DOHH2 (cell line): ENCODE measurements at regions not wholly inside any gene's neighbourhood (a gene's known extent, or its start where the extent isn't known, plus 50 kb on each side); places are given as distances from the start of the nearest gene placed in this dataset.

ENCODE experiments used
- H3F3A ChIP-seq: fragments of 200-600 bp; sonication (generic), shearing (Covaris generic); 2 replicates; pipeline ENCODE4 v1.6.0; 2016; ENCODE audit warnings: antibody characterized with exemption, mild to moderate bottlenecking; ENCODE audit not compliant: control insufficient read depth, insufficient read depth
- H3K27ac ChIP-seq: fragments of 200-600 bp; sonication (generic); 2 replicates; pipeline ENCODE4 v1.5.1; 2014; ENCODE audit warnings: low read depth, mild to moderate bottlenecking, low read length, moderate library complexity
- H3K27me3 ChIP-seq: fragments of 200-600 bp; sonication (generic); 2 replicates; pipeline ENCODE4 v1.6.1; 2014; ENCODE audit warnings: mild to moderate bottlenecking, low read length, mixed read lengths; ENCODE audit not compliant: control insufficient read depth
- H3K36me3 ChIP-seq: fragments of 200-600 bp; sonication (generic); 2 replicates; pipeline ENCODE4 v1.6.1; 2014; ENCODE audit warnings: mild to moderate bottlenecking, low read length, moderate library complexity, mixed read lengths; ENCODE audit not compliant: control insufficient read depth
- H3K4me1 ChIP-seq: fragments of 200-600 bp; sonication (generic); 2 replicates; pipeline ENCODE4 v1.6.1; 2014; ENCODE audit warnings: mild to moderate bottlenecking, low read length, mixed read lengths; ENCODE audit not compliant: control insufficient read depth
- H3K4me2 ChIP-seq: fragments of 200-600 bp; sonication (generic); 2 replicates; pipeline ENCODE4 v1.6.0; 2014; ENCODE audit warnings: mild to moderate bottlenecking, low read length, moderate library complexity
- H3K4me3 ChIP-seq: fragments of 200-600 bp; sonication (generic); 2 replicates; pipeline ENCODE4 v1.5.1; 2014; ENCODE audit warnings: mild to moderate bottlenecking, low read length, mixed read lengths
- H3K79me2 ChIP-seq: fragments of 200-600 bp; sonication (generic); 2 replicates; pipeline ENCODE4 v1.6.1; 2014; ENCODE audit warnings: mild to moderate bottlenecking, low read length, mixed read lengths; ENCODE audit not compliant: control insufficient read depth
- H3K9me2 ChIP-seq: fragments of 200-600 bp; sonication (generic); replicated peaks from 2 replicates; pipeline ENCODE4 v1.6.1; 2014; ENCODE audit warnings: mild to moderate bottlenecking, low read length, mixed read lengths; ENCODE audit not compliant: control insufficient read depth
- H3K9me3 ChIP-seq: fragments of 200-600 bp; sonication (generic); 2 replicates; pipeline ENCODE4 v1.6.1; 2014; ENCODE audit warnings: antibody characterized with exemption, low read length, mixed read lengths; ENCODE audit not compliant: control insufficient read depth, insufficient read depth
- H4K20me1 ChIP-seq: fragments of 200-600 bp; sonication (generic); 2 replicates; pipeline ENCODE4 v1.6.0; 2014; ENCODE audit warnings: low read depth, mild to moderate bottlenecking, antibody characterized with exemption, low read length, moderate library complexity; ENCODE audit not compliant: control insufficient read depth, insufficient read depth
- EZH2phosphoT487 ChIP-seq: fragments of 200-600 bp; sonication (generic); IDR thresholded peaks from 2 replicates; pipeline ENCODE4 v1.6.1; 2017; ENCODE audit warnings: borderline replicate concordance, mild to moderate bottlenecking, antibody characterized with exemption, low read length, moderate library complexity, mixed read lengths
- TF ChIP-seq, protein P1 (sequence below): fragments of 200-600 bp; sonication (generic); IDR thresholded peaks from one replicate; pipeline ENCODE4 v1.5.1; 2014; ENCODE audit warnings: antibody characterized with exemption, mild to moderate bottlenecking, low read depth, low read length; ENCODE audit not compliant: poor library complexity, severe bottlenecking

DNA sequence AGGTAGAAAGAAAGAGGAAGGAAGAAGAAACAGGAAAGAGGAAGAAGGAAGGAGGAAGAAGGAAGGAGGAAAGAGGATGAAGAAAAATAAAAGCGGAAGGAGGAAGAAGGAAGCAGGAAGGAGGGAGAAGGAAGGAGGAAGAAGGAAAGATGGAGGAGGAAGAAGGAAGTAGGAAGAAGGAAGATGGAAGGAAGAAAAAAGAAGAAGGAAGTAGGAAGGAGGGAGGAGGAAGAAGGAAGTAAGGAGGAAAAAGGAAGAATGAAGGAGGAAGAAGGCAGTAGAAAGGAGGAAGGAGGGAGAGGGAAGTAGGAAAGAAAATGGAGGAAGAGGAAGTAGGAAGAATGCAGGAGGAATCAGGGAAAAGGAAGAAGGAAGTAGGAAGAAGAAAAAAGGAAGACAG, 191.1 kb upstream of the TBL1X start:
- TF ChIP-seq, protein P1, sequence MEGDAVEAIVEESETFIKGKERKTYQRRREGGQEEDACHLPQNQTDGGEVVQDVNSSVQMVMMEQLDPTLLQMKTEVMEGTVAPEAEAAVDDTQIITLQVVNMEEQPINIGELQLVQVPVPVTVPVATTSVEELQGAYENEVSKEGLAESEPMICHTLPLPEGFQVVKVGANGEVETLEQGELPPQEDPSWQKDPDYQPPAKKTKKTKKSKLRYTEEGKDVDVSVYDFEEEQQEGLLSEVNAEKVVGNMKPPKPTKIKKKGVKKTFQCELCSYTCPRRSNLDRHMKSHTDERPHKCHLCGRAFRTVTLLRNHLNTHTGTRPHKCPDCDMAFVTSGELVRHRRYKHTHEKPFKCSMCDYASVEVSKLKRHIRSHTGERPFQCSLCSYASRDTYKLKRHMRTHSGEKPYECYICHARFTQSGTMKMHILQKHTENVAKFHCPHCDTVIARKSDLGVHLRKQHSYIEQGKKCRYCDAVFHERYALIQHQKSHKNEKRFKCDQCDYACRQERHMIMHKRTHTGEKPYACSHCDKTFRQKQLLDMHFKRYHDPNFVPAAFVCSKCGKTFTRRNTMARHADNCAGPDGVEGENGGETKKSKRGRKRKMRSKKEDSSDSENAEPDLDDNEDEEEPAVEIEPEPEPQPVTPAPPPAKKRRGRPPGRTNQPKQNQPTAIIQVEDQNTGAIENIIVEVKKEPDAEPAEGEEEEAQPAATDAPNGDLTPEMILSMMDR: no peak
- no peak for TF ChIP-seq EZH2phosphoT487
- no peak overlapping the region for H3K4me2 ChIP-seq
- no peaks in the 10 kb centered on the region for H3K27me3 ChIP-seq
- peak overlapping the region; percentile 46 for H3K27ac ChIP-seq
- H3K4me1 ChIP-seq: no peaks in the 10 kb centered on the region; the same call in 1 of the 2 replicates
- no peaks in the 10 kb centered on the region; the same call in 1 of the 2 replicates for H3F3A ChIP-seq
- H3K9me2 ChIP-seq: no peaks in the 10 kb centered on the region
- H3K9me3 ChIP-seq: peaks cover 10% of the 10 kb centered on the region
- no peaks in the 10 kb centered on the region for H3K36me3 ChIP-seq
- no peaks in the 10 kb centered on the region for H4K20me1 ChIP-seq
- H3K4me3 ChIP-seq: no peak overlapping the region
- H3K79me2 ChIP-seq: no peaks in the 10 kb centered on the region

DNA sequence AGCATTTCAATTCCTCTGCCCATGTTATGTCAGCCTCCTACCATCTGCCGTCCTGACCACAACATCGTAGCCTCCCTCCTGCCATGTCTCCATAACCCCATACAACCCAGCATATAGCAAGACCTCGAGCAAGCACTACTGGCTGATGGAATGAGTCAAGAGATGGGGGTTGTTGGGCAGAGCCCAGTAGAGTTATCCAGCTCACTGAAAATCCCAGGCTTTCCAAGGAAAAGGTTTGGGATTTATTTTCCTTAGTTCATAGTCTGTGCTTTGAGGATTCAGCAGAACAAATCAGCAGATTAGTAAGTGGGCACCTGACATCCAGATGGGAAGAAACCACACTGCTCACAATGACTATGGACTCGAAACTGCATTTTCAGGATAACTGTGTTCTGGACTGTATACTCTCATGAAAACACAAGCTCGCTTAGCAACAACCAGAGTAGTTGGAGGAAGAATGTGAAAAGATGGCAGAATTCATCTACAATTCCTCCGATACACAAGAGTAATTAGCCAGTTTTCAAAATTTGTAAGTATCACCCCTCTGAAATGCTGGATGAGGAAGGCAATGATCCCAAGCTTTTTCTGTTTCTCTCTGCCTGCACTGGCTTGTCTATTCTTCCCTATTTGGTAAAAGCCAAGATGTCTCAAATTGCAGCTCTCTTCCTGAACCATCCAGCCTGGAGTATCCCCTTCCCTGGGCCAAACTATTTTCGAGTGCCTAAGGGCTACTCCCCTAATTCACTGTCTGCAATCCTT, 186.2 kb upstream of the TBL1X start:
- H3K4me2 ChIP-seq: no peak overlapping the region
- no peaks in the 10 kb centered on the region; the same call in 1 of the 2 replicates for H3F3A ChIP-seq
- H3K9me3 ChIP-seq: peaks cover 3% of the 10 kb centered on the region; the same call in 1 of the 2 replicates
- no peaks in the 10 kb centered on the region for H3K79me2 ChIP-seq
- no peak overlapping the region for H3K27ac ChIP-seq
- H3K27me3 ChIP-seq: no peaks in the 10 kb centered on the region
- TF ChIP-seq, protein P1: no peak
- no peak for TF ChIP-seq EZH2phosphoT487
- H3K4me3 ChIP-seq: no peak overlapping the region
- H3K36me3 ChIP-seq: no peaks in the 10 kb centered on the region
- no peaks in the 10 kb centered on the region for H4K20me1 ChIP-seq
- no peaks in the 10 kb centered on the region for H3K9me2 ChIP-seq
- no peaks in the 10 kb centered on the region for H3K4me1 ChIP-seq

DNA sequence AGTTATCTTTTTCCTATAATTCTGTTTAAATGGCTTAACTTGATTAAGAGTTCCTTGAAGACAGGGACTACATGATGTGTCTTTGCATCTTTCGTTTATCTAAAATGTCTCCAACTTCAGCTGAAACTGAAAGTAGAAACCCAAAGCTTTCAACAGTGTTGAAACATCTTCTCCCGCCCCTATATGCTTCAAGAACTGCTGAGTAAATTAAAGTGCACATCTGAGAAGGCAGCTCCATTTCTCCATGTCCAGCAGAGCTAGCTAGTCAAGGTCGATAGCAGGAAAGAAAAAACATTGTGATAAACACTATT, 185.7 kb upstream of the TBL1X start:
- H3K9me2 ChIP-seq: no peaks in the 10 kb centered on the region
- no peaks in the 10 kb centered on the region for H3K27me3 ChIP-seq
- no peaks in the 10 kb centered on the region for H3K36me3 ChIP-seq
- no peaks in the 10 kb centered on the region for H3K79me2 ChIP-seq
- H3K4me3 ChIP-seq: no peak overlapping the region
- H3K27ac ChIP-seq: no peak overlapping the region
- H3K4me2 ChIP-seq: no peak overlapping the region
- no peaks in the 10 kb centered on the region for H4K20me1 ChIP-seq
- H3K4me1 ChIP-seq: no peaks in the 10 kb centered on the region
- no peaks in the 10 kb centered on the region for H3K9me3 ChIP-seq
- TF ChIP-seq, protein P1: no peak
- TF ChIP-seq EZH2phosphoT487: no peak
- H3F3A ChIP-seq: no peaks in the 10 kb centered on the region
